ENCODE measurements at regions not wholly inside any gene's neighbourhood (a gene's known extent, or its start where the extent isn't known, plus 50 kb on each side); places are given as distances from the start of the nearest gene placed in this dataset.

DNA sequence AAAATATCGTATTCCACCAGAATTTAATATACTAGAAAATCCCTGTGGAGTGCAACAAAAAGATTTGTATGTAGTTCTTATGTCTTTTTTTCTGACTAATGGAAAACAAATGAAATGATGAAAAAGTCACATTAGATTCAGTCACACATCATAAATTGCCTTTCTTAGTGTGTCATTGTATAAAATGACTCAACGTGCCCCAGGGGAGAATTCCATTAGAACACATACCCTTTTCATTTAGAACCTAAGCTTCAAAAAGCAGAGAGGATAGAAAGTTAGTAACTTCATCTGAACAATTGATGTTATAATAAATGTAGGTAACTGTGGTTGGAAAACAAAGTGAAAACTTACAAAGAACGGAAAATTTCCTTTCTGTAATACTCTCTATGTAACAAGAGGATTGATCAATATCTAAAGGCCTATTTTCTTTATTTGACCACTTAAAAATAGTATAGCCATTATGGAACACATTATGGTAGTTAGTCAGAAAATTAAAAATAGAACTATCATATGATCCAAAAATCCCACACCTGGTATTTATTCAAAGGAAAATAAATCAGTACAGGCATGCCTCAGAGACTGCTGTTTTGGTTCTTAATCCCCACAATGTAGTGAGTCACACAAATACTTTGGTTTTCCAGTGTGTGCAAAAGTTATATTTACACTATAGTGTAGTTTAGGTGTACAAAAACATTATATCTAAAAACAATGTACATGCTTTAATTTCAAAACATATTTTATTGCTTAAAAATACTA is 1016.1 kb downstream of the KCNT2 start:
- DNase-seq (ENCODE audit: extremely low read depth, low read depth, low spot score), result no peak

DNA sequence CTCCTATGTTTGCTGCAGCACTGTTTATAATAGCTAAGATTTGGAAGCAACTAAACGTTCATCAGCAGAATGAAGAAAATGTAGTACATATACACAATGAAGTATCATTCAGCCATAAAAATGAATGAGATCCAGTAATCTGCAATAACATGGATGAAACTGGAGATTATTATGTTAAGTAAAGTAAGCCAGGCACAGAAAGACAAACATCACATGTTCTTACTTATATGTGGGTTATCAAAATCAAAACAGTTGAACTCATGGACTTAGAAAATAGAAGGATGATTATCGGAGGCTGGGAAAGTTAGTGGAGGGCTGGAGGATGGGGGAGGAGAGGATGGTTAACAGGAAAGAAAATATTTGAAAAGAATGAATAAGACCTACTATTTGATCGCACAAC is 1017.6 kb downstream of the KCNT2 start:
- no peak for DNase-seq (ENCODE audit: extremely low read depth, low read depth, low spot score)

DNA sequence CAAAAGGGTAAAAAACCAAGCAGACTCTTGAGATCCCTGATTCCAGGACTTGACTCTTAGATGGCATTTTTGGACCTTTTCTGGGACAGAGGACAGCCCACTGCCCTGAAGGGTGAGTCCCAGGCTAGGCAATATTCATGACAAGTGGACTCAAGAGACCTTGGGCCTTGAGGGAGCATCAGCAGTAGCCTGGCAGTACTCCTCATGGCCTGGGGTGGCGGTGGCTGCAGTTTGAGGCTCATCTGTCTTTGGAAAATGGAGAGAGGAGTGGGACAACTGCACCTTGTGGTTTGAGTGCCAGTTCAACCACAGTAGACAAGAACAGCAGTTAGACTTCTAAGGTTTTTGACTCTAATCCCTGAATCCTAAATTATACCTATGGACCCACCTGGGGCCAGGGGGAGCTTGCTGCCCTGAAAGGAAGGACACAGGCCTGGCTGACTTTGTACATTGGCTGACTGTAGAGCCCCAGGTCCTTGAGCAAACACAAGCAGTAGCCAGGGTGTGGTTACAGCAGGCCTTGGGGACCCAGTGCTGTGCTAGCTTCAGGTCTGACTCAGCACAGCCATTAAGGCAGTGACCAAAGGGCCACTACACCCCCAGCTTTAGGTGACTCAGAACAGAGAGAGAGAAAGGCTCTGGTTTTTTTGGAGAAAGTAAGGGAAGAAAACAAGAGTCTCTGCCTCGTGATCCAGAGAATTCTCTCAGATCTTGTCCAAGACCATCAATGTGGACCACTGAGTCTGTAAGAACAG is 1023.2 kb downstream of the KCNT2 start:
- no peak for DNase-seq (ENCODE audit: extremely low read depth, low read depth, low spot score)

DNA sequence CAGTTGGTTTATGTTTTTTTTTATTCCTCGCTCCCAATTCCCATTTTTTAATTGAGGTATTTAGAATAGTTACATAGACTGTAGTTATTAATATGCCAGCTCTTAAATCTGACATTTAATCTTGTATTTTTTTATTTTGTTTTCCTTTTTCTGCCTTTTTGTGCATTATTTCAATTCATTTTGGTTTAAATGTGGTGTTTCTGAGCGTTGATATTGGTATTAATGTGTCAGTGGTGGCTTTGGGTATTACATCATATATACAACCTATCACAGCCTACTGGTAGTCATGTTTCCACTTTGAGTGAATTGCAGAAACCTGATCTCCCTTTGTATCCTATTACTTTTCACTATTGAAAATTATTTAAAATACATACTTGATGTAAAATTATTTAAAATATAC is 1027.3 kb downstream of the KCNT2 start:
- no peak for DNase-seq (ENCODE audit: extremely low read depth, low read depth, low spot score)

DNA sequence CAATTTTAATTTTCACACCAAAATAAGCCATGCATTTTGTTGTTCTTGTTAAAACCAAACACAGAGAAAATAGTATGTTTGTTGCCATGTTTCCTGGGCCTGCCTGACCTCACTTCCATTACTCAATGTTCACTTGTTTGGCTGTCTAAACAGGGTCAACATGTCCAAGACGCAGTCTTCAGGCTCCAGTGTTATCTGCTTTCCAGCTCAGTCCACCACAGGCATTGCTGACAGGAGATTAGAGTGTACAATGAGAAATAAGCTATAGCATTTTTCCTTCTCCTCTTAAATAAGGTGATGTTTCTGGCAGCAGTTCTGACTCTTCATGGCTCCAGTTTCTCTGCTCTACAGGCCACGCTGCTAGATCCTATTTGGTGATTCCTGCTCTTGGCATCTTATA is 1030.5 kb downstream of the KCNT2 start:
- DNase-seq (ENCODE audit: extremely low read depth, low read depth, low spot score), result no peak

DNA sequence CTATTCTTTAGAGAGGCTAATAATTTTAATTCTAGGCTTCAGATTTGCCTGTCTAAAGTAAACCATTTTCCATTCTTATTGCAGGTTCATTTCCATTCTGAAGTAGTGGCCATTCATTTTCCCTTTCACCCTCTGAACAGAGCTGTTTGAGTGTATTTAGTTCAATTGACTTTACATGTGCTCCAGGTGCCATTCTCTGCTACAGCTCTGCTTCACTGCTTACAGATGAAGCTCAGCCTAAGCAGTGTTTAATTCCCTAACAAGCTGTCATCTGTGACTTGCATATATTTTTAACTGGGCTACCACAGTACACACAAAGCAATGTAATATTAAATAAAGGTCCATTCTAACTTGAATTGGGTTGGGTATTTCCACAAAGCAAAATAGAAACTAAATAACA is 1031.6 kb downstream of the KCNT2 start:
- DNase-seq (ENCODE audit: extremely low read depth, low read depth, low spot score), result no peak

DNA sequence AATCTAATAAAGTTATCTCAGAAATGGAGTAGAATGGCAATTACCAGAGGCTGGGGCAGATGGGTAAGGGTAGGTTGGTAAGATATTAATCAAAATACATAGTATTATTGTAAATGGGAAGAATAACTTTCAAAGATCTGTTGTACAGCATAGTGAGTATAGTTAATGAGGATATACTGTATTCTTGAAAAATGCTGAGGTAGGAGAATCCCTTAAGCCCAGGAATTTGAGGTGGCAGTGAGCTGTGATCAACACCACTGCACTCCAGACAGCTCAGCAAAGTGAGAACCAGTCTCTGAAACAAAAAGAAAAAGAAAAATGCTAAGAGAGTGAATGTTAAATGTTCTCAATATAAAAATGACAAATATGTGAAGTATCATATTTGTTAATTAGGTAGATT is 1033.7 kb downstream of the KCNT2 start:
- no peak for DNase-seq (ENCODE audit: extremely low read depth, low read depth, low spot score)

DNA sequence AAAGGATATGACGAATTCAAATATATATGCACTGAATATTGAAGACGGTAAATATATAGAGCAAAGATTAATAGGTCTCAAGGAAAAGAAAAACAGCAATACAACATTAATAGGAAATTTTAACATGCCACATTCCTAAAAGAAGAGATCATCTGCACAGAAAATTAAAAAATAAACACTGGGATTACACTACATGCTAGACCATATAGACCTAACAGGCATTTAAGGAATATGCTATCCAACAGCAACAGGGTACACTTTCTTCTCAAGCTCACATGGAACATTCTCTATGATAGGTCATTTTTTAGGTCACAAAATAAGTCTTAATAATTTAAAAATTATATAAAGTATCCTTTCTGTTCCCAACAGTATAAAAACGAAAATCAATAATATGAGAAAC is 1038.3 kb downstream of the KCNT2 start:
- no peak for DNase-seq (ENCODE audit: extremely low read depth, low read depth, low spot score)

DNA sequence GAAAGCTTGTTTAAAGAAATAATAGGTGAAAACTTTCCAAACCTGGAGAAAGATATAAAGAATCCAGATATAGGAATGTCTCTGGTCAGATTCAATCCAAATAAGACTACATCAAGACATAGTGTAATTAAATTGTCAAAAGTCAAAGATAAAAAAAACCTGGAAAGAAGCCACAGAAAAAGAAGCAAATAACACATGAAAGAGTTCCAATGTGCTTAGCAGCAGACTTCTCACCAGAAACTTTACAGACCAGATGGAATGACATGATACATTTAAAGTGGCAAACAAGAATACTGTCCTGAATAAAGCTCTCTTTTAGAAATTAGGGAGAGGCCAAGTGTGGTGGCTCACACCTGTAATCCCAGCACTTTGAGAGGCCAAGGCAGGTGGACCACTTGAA is 1039.9 kb downstream of the KCNT2 start:
- DNase-seq (ENCODE audit: extremely low read depth, low read depth, low spot score), result no peak

DNA sequence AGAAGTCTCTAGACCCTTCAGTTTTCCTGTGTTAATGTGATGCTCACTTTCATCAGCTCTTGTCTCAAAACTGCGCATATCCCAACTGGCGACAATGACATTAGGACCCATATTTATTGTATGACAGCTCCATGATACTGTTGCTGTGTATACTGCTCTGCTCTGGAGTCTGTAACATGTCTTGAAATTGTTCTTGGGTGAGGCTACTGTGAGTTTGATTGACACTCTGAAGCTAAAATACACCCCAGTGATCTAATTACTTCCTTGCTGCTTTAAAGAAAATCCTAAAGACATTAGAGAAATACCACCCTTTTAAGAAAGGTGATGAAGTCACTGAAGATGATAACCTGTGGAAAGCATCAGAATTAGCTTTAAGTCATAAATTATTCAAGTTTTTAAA is 1046.2 kb downstream of the KCNT2 start:
- no peak for DNase-seq (ENCODE audit: extremely low read depth, low read depth, low spot score)

DNA sequence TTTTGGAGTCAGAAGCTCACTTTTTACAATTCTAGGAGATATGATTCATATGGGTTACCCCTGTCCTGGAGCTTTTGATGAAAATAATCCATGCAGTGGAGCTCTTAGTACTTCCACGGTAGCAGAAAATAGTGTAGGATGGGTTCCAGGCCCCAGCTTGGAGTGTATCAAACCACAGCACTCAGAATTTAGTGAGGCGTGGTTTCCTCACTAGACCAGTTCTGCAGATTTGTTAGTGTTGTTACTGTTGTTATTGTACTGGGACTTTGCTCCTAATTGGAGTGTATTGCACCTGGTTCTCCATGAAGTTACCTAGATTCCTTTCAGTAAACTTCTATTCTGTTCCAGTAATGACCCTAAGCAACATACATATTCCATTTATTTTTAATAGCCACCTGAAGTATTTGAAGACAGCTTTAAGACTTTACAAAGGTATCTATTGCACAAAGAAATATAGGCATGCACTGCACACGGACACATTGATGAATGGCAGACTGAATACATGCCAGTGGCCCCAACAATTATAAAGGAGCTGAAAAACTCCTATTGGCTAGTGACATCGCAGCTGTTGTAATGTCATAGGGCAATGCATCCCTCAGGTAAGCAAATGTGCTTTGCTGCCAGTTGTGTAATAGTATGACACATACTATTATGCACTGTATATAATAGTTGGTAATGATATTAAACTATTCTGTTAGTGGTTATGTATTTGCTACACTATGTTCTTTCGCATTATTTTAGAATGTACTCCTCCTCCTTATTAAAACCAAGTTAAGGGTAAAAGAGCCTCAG is 1058.0 kb downstream of the KCNT2 start:
- DNase-seq (ENCODE audit: extremely low read depth, low read depth, low spot score), result no peak

DNA sequence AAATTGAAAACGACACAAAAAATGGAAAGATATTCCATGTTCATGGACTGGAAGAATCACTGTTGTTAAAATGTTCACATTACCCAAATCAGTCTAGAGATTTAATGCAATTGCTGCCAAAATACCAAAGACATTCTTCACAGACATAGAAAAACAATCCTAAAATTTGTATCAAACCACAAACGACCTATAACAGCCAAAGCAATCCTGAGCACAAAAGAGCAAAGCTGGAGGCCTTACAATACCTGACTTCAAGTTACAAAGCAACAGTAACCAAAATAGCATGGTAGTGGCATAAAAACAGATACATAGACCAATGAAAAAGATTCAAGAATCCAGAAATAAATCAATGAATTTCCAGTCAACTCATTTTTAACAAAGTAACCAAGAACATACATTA is 1077.3 kb downstream of the KCNT2 start:
- no peak for DNase-seq (ENCODE audit: extremely low read depth, low read depth, low spot score)

DNA sequence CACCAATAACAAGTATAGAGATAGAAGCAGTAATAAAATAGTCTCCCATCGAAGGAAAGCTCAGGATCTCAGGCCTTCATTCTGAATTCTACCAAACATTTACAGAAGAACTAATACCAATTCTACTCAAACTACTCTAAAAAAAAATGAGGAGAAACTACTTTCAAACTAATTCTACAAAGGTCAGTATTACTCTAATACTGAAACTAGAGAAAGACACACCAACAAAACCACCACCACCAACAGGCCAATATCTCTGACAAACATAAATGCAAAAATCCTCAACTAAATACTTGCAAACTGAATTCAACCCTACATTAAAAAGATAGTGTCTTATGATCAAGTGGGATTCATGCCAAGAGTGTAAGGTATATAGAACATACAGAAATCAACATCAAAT is 1078.4 kb downstream of the KCNT2 start:
- DNase-seq (ENCODE audit: extremely low read depth, low read depth, low spot score), result no peak

DNA sequence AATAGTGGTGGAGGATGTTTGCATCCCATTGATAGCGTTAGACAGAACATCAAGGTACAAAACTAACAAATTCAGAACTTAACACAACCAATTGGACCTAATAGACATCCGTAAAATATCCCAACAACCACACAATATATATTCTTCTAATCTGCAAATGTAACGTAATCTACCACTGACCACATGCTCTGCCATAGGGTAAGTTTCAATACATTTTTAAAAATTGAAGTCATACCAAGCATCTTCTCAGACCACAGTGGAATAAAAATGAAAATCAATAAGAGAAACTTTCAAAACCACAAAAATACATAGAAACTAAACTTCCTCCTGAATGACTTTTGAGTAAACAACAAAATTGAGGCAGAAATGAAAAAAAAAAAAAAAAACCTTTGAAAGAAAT is 1087.5 kb downstream of the KCNT2 start:
- DNase-seq (ENCODE audit: extremely low read depth, low read depth, low spot score), result no peak

DNA sequence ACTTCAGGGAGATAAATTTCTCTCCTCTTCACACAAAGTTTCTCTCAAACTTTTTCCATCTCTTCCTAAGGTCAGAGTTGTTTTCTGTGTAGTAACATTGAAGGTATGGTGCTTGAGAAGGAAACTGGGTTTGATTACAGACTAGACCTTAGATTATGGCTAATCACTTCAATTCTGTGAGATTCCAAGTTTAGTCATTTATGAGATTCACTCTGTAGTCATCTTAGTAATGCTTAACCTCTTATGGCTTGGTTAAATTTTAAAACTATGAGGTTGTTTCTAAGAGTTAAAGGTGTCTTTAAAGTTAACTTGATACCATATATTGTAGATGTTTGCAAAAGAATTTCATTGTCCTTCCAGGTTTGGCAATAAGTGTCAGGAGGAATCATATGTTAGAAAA is 1092.2 kb downstream of the KCNT2 start:
- DNase-seq (ENCODE audit: extremely low read depth, low read depth, low spot score), result no peak

DNA sequence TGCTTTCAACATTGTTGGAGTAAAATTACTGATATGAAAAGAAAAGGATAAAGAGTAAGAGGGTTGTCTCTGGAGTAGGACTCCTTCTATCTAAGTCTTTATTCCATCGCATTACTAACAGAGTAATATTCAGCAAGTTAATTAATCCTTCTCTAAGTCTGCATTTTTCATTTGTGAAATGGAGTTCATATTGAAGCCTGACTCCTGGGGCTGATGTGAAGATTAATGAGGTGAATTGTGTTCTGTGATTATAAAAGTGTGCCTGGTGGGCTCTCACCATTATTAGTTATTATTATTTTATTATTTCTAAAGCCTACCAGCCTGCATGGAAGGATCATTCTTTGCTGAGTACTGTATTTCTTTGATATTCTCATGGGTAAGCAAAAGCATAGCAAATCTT is 1096.7 kb downstream of the KCNT2 start:
- DNase-seq (ENCODE audit: extremely low read depth, low read depth, low spot score), result no peak

DNA sequence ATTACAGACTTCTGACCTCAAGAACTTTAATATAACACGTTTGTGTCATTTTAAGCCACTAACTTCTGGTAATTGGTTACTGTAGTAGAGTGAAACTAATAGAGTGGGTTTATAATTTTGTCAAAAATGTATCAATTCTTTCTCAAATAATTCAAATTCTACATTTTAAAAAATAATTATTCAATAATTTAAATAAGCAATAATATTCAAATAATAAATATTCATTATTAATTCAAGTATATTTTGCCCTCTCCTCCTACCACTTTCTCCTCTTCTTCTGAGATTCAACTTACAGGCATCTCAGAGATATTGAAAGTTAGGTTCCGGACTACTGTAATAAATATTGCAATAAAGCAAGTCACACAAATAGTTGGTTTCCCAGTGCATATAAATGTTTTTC is 1107.1 kb downstream of the KCNT2 start:
- DNase-seq (ENCODE audit: extremely low read depth, low read depth, low spot score), result no peak

DNA sequence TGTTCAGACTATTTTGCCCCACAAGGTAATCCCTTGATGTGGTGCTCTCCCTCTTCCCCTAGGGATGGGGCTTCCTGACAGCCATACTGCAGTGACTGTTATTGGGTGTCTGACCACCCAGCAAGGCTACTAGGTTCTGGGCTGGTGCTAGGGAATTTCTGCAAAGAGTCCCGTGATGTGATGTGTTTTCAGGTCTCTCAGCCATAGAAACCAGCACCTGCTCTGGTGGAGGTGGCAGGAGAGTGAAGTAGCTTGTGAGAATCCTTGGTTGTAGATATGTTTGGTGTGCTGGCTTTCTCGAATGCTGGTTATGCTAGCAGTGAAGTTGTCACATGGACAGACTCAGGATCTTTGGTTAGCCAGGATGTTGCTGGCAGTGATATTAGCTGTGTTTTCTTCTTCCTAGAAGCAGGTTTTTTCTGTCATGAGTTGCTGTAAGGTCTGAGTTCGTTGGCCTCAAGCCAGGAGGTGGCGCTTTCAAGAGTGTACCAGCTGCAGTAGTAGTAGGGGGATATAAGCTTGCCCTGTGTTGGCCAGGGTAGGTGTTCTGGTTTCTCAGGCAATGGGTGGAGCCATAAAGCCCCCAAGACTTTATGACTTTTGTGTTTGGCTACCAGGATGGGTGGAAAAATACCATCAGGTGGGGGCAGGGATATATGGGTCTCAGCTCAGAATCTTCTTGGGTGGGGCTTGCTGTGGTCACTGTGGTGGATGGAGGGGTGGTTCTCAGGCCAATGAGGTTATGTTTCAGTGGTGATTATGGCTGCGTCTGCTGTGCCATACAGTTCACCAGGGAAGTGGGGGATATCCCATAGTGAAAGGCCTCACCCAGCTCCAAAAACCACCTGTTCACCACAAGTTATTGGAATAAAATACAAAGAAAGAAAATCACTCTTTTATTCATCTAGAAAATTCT is 1112.3 kb downstream of the KCNT2 start:
- no peak for DNase-seq (ENCODE audit: extremely low read depth, low read depth, low spot score)

DNA sequence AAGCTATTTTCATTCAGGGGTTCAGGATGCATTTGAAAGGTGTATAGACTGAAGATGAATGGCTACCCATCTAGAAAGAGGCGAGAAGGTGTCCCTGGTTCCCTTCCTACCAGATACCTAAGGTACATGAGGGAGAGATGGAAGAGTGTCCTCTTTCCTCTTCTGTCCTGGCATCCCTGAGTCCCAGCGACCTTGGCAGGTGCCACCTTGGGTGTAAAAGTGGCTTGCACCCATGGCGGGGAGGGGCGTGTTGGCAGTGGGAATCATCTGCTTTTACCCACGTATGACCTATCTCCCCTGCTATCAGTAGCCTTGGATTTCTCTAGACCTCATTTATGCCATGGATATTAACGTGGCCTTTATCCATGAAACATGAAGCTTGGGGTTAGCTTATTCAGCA is 1126.1 kb downstream of the KCNT2 start:
- DNase-seq (ENCODE audit: extremely low read depth, low read depth, low spot score), result no peak

DNA sequence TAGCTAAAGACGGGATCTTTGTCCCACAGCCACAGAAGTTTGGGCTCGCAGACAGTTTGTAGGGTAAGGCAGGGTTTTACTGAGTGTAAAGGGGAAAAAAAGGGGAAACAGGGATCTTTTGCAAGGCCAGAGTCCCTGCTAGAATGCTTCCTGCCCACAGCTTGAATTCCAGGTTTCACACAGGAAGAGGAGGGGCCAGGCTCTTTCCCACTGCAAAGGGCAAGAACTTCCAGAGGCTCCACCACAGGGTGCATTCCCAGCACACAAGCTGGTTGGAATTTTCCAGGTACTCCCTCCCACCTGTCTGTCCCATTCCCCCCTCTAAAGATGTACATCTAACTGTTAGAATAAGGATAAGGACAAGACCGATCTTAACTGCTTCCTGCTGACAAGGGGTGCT is 1126.9 kb downstream of the KCNT2 start:
- no peak for DNase-seq (ENCODE audit: extremely low read depth, low read depth, low spot score)

DNA sequence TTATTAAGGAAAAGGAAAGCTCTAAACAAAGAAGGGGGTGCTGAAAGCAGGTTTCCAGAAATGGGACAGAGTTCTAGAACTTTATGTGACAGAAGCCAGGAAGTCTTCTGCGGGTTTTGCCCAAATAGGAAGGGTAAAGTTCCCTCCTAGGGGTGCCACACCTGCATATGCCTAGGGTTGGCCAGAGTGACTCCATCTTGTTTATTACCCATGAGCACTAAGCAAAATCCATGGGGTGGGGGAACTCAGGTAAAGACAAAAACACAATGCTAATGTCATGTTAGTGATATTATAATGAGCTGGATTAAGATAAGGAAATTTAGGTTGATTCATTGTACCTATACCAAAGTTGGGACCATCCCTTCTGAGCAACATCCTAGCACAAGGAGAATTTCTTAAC is 1132.7 kb downstream of the KCNT2 start:
- DNase-seq (ENCODE audit: extremely low read depth, low read depth, low spot score), result no peak

All from glomerular endothelial cell (primary cell).